ENCODE measurements at regions not wholly inside any gene's neighbourhood (a gene's known extent, or its start where the extent isn't known, plus 50 kb on each side); places are given as distances from the start of the nearest gene placed in this dataset.

DNA sequence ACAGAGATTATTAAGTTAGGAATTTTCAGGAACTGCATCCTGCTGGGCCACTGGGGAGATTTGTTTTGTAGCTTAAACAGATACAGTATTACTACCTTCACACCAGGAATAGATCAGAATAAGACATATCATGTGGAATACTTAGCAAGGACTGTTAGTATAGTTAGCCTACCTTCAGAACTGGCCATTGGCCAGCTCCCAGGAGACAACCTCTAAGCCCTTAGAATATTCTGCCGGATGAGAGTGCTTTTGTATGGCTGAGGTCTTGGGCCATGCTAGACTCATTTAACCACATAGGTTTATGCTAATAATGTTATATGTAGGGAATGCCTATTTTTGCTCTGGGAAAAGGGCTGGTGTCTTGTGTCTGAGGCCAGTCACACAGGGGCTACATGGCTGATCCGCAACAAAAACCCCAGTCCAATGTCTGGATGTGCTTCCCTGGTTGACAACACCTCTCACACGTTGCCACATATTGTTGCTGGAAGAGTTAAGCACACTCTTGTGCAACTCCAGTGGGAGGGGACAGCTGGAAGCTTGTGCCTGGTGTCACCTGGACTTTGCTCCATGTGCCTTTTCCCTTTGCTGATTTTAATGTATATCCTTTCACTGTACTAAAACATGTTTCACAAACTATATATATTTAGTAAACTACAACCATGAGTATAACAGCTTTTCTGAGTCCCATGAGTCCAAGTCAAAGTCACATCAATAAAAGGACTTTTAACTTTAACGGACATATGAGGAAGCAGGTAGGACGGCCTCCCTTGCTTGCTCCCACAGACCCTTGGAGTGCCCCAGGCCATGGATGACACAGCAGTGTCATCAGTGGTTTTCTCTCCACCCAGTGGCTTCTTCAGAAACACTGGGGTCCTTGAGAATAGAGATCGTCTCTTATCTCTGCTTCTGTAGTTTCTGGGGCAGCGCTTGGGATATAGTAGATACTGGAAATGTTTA, 118.0 kb upstream of the C3orf80 start:
- ChIA-PET CTCF (interaction anchor here (0.6 kb wide), 1 partner anchor 302 kb away, joined by 3 read pairs; no protein-coding TSS in a partner anchor), POLR2A (no interaction called here)
- no peak for DNase-seq (ENCODE audit: extremely low spot score)
- TF ChIP-seq, protein P1, sequence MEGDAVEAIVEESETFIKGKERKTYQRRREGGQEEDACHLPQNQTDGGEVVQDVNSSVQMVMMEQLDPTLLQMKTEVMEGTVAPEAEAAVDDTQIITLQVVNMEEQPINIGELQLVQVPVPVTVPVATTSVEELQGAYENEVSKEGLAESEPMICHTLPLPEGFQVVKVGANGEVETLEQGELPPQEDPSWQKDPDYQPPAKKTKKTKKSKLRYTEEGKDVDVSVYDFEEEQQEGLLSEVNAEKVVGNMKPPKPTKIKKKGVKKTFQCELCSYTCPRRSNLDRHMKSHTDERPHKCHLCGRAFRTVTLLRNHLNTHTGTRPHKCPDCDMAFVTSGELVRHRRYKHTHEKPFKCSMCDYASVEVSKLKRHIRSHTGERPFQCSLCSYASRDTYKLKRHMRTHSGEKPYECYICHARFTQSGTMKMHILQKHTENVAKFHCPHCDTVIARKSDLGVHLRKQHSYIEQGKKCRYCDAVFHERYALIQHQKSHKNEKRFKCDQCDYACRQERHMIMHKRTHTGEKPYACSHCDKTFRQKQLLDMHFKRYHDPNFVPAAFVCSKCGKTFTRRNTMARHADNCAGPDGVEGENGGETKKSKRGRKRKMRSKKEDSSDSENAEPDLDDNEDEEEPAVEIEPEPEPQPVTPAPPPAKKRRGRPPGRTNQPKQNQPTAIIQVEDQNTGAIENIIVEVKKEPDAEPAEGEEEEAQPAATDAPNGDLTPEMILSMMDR (IDR thresholded peaks at IDR 0.05; ENCODE audit: control extremely low read depth, extremely low read depth, low read depth, missing control alignments), result no peak

DNA sequence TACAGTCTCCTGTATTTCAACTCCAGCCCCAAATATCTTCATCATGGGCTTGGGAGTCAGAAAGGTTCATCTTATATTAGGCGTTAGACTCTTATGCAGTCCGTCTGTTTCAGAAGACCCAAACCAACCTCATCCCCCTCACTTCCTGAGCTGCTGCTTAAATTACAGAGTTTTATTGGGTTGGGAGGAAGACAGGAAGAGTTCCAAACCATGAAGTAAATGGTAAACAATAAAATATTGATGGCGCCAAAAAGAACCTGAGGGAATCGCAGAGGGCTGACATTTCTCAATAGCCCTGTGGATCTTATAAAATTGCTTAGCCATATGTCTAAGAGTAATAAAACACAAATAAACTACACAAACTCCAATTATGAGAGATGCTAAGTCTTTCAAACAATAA, 116.9 kb upstream of the C3orf80 start:
- ChIA-PET CTCF (interaction anchor here (1.2 to 1.3 kb wide), 2 partner anchors 36 to 75 kb away, joined by 3 to 4 read pairs; no protein-coding TSS in a partner anchor), POLR2A (no interaction called here)
- no peak for DNase-seq (ENCODE audit: extremely low spot score)
- TF ChIP-seq, protein P1 (IDR thresholded peaks at IDR 0.05; ENCODE audit: control extremely low read depth, extremely low read depth, low read depth, missing control alignments), result no peak

DNA sequence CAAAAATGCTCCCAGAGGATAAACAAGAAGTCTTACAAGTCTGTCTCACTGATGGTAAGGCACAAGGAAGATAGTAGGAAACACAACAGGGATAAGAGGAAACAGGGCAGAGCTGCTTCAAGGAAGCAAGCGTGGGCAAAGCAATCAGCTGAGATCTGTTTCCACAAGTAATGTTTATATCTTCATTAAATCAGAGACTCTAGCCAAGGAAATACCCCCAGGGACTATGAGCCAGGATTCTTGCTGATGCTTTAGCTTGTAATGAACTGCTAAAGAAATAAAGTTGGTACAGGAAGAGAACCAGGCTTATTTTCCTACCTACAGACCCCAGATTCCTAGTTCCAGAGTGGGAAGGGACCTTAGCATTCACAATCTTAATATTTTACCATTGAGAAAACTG, 112.7 kb upstream of the C3orf80 start:
- no peak for DNase-seq (ENCODE audit: extremely low spot score)
- TF ChIP-seq, protein P1 (IDR thresholded peaks at IDR 0.05; ENCODE audit: control extremely low read depth, extremely low read depth, low read depth, missing control alignments), result no peak
- ChIA-PET POLR2A (no interaction called here), CTCF (interaction anchor here (1.0 to 1.6 kb wide), 4 partner anchors 15 to 50 kb away, joined by 3 to 4 read pairs (median 3); no protein-coding TSS in a partner anchor)

DNA sequence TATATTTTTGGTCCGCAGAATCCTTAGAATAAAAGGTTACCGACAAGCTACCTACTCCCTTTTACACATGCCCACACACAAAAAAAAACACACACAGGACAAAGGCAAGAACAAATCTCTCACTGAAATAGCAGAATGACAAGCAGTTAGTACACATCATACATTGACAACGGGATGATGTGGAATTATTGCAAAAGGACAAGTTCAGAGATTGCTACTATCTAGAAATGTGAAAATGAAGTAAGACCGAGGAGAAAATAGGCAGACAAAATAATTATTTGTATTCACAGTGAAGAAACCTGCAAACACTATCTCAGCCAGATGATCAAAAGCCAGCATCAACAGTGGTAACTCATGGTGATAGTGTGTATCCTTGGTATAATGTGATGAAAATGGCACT, 112.2 kb upstream of the C3orf80 start:
- POLR2A ChIA-PET, result no interaction called here
- CTCF ChIA-PET, result interaction anchor here (1.0 to 1.6 kb wide), 2 partner anchors 15 to 50 kb away, joined by 3 read pairs; no protein-coding TSS in a partner anchor
- no peak for DNase-seq (ENCODE audit: extremely low spot score)
- TF ChIP-seq, protein P1 (IDR thresholded peaks at IDR 0.05; ENCODE audit: control extremely low read depth, extremely low read depth, low read depth, missing control alignments), result no peak

DNA sequence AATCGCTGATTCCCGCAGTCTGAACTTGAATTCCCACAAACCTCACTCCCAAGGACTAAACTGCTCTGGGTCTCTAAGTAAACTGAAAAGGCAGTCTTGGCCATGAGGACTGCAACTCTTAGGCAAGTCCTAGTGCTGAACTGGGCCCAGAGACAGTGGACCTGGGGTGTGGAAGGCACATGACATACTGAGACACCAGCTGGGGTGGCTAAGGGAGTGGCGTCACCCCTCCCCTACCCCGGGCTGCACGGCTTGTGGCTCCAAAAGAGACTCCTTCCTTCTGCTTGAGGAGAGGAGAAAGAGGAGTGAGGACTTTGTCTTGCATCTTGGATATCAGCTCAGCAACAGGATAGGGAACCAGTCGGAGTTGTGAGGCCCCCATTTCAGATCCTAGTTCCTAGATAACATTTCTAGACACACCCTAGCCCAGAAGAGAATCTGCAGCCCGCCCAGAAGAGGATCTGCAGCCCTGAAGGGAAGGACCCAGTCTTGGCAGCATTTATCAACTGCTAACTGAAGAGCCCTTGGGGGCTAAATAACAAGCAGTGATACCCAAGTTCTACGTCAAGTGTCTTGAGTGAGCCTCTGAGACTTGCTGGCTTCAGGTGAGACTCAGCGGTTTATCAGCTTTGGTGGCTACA, 110.7 kb upstream of the C3orf80 start:
- TF ChIP-seq, protein P1 (IDR thresholded peaks at IDR 0.05; ENCODE audit: control extremely low read depth, extremely low read depth, low read depth, missing control alignments), result no peak
- no peak for DNase-seq (ENCODE audit: extremely low spot score)
- ChIA-PET POLR2A (no interaction called here), CTCF (no interaction called here)

DNA sequence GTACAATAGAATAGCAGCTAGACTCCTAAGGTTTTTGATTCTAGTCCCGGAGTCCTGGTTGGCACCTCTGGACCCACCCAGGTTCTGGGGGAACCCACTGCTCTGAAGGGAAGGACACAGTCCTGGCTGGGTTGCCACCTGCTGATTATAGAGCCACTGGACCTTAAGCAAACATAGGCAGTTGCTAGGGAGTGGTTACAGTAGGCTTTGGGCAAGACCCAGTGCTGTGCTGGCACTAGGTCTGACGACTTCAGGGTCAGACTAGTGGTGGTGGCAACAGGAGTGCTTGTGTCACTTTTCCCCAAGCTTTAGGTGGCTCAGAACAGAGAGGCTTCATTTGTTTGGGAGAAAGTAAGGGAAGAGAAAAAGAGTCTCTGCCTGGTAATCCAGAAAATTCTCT, 109.8 kb upstream of the C3orf80 start:
- no peak for DNase-seq (ENCODE audit: extremely low spot score)
- CTCF ChIA-PET, result interaction anchor here (1.5 kb wide), 1 partner anchor 83 kb away, joined by 4 read pairs; no protein-coding TSS in a partner anchor
- POLR2A ChIA-PET, result no interaction called here
- TF ChIP-seq, protein P1 (IDR thresholded peaks at IDR 0.05; ENCODE audit: control extremely low read depth, extremely low read depth, low read depth, missing control alignments), result no peak
